ENCODE measurements at regions not wholly inside any gene's neighbourhood (a gene's known extent, or its start where the extent isn't known, plus 50 kb on each side); places are given as distances from the start of the nearest gene placed in this dataset.

- no peak for DNase-seq (ENCODE audit: low read depth in 2 of 2)
These were observed 176.0 kb downstream of the ESRRB start for GRCh38 chr14:76551906-76552305.

- DNase-seq (ENCODE audit: low read depth in 2 of 2): no peak
These were observed 188.8 kb downstream of the ESRRB start for GRCh38 chr14:76564471-76565422.

DNA sequence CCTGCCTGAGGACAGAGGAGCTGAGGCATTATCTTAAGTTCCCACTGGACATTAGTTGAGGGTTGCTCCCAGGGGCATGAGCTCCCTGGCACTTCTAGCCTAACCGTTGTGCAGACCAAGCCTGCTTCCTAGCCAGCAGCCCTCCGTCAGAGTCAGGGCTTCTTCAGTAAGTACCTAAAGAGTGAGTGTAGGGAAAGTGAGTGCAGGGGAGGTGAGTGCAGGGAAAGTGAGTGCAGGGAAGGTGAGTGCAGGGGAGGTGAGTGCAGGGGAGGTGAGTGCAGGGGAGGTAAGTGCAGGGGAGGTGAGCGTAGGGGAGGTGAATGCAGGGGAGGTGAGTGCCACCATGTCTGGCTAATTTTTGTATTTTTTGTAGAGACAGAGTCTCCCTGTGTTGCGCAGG, 190.5 kb downstream of the ESRRB start:
- no peak for DNase-seq (ENCODE audit: low read depth in 2 of 2)

- DNase-seq (ENCODE audit: low read depth in 2 of 2): no peak
These were observed 186.7 kb upstream of the VASH1 start for GRCh38 chr14:76574416-76575095.

DNA sequence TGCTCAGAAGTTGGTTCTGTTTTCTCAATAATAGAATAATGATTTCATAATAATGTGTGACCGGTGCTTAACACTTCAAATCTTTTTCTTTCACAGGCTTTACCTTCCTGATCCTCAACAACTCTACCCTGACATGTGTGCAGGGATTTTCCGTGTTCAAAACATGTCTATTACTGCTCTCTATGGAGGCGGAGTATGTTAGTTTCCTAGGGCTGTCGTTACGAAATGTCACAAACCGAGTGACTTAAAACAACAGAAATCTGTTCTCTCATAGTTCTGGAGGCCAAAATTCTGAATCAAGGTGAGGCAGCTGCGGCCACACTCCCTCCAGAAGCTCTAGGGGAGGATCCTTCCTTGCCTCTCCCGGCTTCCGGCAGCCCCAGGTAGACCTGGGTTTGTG, 186.2 kb upstream of the VASH1 start:
- no peak for DNase-seq (ENCODE audit: low read depth in 2 of 2)

DNA sequence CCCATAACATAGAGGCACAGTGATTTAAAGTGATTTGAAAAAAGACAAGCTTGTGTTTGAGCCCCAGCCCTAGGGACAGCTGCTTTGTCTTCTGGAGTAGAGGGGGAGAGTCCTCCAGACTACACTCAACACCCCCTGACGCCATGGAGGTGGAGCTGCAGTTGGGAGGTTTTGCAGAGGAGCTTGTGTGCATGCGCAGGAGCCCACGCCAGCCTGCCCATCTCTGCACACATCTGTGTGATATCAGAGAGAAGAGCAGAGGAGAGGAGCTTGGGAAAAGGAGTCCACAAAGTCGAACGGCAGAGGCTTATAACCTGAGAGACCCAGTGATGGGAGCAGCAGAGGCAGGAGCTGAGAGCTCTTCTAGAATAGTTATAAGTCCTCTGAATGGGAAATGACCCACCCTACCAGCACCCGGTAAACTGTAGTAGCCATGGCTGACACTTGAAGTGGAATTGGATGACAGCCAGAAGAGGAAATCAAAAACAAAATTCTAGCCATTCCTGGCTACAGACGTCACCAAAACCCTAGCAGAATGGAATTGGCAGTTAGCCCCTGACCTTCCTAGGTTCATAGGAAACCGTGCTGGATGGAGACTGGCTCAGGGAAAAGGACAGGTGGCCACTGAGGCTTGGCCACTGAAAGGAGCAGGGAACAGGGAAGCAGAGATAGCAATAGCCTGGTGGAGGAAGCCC, 185.1 kb upstream of the VASH1 start:
- peak; percentile 39 to 81 for DNase-seq (ENCODE audit: low read depth in 2 of 2)

- no peak for DNase-seq (ENCODE audit: low read depth in 2 of 2)
These were observed 184.2 kb upstream of the VASH1 start for GRCh38 chr14:76577090-76577489.

GRCh38 chr14:76577837-76578236, 183.4 kb upstream of the VASH1 start:
- no peak for DNase-seq (ENCODE audit: low read depth in 2 of 2)

GRCh38 chr14:76580399-76580798, 180.9 kb upstream of the VASH1 start:
- no peak for DNase-seq (ENCODE audit: low read depth in 2 of 2)

- DNase-seq (ENCODE audit: low read depth in 2 of 2): no peak
These were observed 180.3 kb upstream of the VASH1 start for GRCh38 chr14:76580967-76581366.

GRCh38 chr14:76581592-76581991, 179.7 kb upstream of the VASH1 start:
- DNase-seq (ENCODE audit: low read depth in 2 of 2): no peak

DNA sequence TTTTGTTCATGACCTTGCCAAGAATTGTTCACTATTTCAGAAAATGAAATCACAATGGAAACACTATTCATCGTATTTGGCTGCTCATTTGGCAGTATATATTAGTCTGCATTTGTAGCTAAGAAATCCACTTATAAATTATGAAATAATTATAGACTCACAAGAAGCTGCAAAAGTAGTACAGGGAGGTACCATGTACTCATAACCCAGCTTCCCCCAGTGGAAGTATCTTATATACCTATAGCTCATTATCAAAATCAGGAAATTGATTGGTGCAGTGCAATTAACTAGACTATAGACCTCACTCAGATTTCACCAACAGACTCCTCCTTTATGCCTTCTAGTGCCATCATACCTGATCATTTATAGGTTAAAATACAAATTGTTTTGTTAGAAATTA, 178.8 kb upstream of the VASH1 start:
- no peak for DNase-seq (ENCODE audit: low read depth in 2 of 2)

DNA sequence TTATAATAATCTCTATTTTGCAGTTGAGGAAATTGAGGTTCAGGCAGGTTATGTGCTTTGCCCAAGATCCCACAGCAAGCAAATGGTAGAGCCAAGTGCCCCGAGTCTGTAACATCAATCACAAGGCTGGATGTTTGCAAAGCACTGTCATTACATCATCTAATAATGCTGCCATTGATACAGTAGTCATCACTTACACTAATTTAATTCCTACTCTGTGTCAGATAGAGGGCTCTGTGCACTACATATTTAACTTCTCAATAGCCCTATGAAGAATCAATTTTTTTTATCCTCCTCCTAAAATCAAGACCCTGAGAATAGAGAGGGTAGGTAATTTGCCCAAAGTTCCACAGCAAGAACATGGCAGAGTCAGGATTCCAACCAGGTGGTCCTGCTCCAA, 178.1 kb upstream of the VASH1 start:
- DNase-seq (ENCODE audit: low read depth in 2 of 2): no peak

DNA sequence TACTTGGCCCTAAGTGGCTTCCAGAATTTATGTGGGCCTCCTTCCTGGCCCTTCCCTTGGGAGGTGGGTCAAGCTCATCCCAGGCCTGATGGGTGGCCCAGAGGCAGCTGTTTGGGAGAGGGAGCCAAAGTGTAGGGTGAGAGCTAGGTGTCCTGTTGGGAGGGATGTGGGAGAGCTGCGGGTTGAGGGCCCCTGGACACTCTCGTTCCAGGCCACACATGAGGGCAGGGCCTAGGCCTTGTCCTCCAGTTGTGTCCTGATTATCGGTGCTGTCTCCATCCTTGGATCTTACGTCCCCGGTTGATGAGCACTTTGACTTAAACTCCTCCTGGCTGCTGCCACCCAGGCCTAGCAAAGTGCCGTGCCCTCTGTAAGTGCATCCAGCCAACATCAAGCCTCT, 177.5 kb upstream of the VASH1 start:
- DNase-seq (ENCODE audit: low read depth in 2 of 2): no peak

- DNase-seq (ENCODE audit: low read depth in 2 of 2): peak; percentile 56 to 95
These were observed 177.0 kb upstream of the VASH1 start for GRCh38 chr14:76584271-76584702.

DNA sequence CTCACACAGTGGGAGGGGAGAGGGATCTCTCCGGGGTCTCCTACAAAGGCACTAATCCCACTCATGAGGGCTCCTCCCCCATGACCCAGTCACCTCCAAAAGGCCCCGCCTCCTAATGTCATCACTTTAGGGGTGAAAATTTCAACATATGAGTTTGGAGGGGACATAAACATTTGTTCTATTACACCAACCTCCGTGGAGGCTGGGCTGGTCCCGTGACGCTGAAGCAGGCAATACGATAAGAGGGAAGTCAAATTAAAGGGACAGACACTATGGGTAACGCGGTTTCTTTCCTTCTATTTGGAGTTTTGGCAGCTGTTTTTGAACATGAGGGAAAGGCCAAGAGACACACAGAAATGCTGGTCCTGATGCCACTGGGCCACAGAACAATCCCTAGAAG, 175.7 kb upstream of the VASH1 start:
- DNase-seq (ENCODE audit: low read depth in 2 of 2): peak in 1 of 2 donors; percentile 31

DNA sequence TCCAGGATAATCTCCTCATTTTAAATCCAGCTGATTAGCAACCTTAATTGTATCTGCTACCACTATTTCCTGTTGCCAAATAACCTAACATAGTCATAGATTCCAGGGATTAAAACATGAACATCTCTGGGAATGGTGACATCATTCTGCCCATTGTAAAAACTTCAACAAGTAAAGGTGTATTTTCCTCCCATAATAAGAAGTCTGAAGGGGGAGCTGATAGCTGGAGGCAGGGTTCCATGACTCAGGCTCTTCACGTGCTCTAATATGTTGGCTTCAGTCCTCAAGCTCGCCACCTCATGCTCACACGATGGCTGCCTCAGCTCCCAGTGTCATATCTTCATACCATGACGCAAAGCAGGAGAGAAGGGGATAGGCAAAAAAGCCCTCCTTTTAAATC, 172.0 kb upstream of the VASH1 start:
- no peak for DNase-seq (ENCODE audit: low read depth in 2 of 2)

- peak in 1 of 2 donors; percentile 55 for DNase-seq (ENCODE audit: low read depth in 2 of 2)
These were observed 170.0 kb upstream of the VASH1 start for GRCh38 chr14:76591266-76591665.

- no peak for DNase-seq (ENCODE audit: low read depth in 2 of 2)
These were observed 166.0 kb upstream of the VASH1 start for GRCh38 chr14:76595266-76595665.

GRCh38 chr14:76597387-76597786, 163.9 kb upstream of the VASH1 start:
- DNase-seq (ENCODE audit: low read depth in 2 of 2): peak in 1 of 2 donors; percentile 18

DNA sequence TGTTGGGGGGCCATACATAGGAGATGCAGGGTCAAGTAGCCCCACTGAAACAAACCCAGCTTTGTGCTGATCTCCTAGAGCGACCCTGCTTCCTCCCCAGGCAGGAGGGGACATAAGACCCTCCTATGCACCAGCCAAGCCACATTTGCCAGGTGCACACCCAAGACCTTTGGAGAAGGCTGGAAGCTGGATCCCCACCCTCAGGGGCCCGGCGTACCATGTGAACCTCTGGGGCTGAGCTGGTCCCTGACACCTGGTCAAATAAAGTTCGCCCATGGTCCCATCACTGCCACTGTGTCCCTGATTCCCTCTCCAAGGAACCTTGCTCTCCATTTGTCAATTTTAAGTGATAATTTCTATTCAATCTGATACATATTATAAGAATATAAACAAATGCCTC, 162.1 kb upstream of the VASH1 start:
- DNase-seq (ENCODE audit: low read depth in 2 of 2): no peak
